WTC11 (cell line): ENCODE measurements at regions not wholly inside any gene's neighbourhood (a gene's known extent, or its start where the extent isn't known, plus 50 kb on each side); places are given as distances from the start of the nearest gene placed in this dataset.

ENCODE experiments used
- ESRRA ChIP-seq: sonication (generic); formaldehyde crosslinking; IDR thresholded peaks from 2 replicates; pipeline ENCODE4 v1.8.1; 2022; ENCODE audit warnings: mild to moderate bottlenecking, missing genetic modification reagents, borderline replicate concordance
- FOXJ3 ChIP-seq: sonication (generic); formaldehyde crosslinking; IDR thresholded peaks from 2 replicates; pipeline ENCODE4 v1.9.0; 2021; ENCODE audit warnings: missing genetic modification reagents, mild to moderate bottlenecking, borderline replicate concordance
- FOXK1 ChIP-seq: sonication (generic); formaldehyde crosslinking; IDR thresholded peaks from 2 replicates; pipeline ENCODE4 v1.8.0; 2022; ENCODE audit warnings: mild to moderate bottlenecking, moderate library complexity, missing genetic modification reagents
- IRF2 ChIP-seq: sonication (generic); formaldehyde crosslinking; IDR thresholded peaks from 2 replicates; pipeline ENCODE4 v1.8.0; 2022; ENCODE audit warnings: low read depth, missing genetic modification reagents, borderline replicate concordance
- JUN ChIP-seq: sonication (generic); formaldehyde crosslinking; IDR thresholded peaks from 2 replicates; pipeline ENCODE4 v1.8.0; 2023; ENCODE audit warnings: mild to moderate bottlenecking, missing genetic modification reagents
- SMAD4 ChIP-seq: sonication (generic); formaldehyde crosslinking; IDR thresholded peaks from 2 replicates; pipeline ENCODE4 v1.8.0; 2022; ENCODE audit warnings: mild to moderate bottlenecking, missing genetic modification reagents
- TF ChIP-seq, protein P1 (sequence below): fragments of 200-600 bp; IDR thresholded peaks from 2 replicates; pipeline ENCODE4 v1.8.0; 2022; ENCODE audit warnings: antibody characterized with exemption
- TF ChIP-seq, protein P2 (sequence below): fragments of 250-450 bp; sonication (Bioruptor Pico); IDR thresholded peaks from 2 replicates; pipeline ENCODE4 v1.9.0; 2021; ENCODE audit warnings: mild to moderate bottlenecking
- TF ChIP-seq, protein P3 (sequence below): sonication (generic); formaldehyde crosslinking; IDR thresholded peaks from 2 replicates; pipeline ENCODE4 v1.8.1; 2023; ENCODE audit warnings: mild to moderate bottlenecking, missing genetic modification reagents, moderate library complexity

DNA sequence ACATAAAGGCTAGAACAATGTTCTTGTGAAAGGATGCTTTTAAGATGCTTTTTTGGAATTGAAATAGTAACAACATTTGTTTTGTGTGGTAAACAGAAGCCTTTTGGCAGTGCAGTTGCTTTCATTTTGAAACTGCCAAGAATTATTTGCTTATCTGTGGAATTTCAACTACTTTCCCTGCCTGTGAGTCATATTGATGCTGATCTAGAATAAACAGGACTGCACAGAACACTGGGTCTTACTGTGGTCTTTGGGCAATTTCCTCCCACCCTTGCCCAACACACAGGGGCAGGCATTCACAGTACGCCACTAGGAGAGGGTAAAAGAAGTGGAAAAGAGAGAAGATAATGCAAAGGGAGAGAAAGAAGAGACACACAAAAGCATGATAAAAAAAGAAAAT is 483.7 kb downstream of the ELAVL2 start:
- TF ChIP-seq, protein P1, sequence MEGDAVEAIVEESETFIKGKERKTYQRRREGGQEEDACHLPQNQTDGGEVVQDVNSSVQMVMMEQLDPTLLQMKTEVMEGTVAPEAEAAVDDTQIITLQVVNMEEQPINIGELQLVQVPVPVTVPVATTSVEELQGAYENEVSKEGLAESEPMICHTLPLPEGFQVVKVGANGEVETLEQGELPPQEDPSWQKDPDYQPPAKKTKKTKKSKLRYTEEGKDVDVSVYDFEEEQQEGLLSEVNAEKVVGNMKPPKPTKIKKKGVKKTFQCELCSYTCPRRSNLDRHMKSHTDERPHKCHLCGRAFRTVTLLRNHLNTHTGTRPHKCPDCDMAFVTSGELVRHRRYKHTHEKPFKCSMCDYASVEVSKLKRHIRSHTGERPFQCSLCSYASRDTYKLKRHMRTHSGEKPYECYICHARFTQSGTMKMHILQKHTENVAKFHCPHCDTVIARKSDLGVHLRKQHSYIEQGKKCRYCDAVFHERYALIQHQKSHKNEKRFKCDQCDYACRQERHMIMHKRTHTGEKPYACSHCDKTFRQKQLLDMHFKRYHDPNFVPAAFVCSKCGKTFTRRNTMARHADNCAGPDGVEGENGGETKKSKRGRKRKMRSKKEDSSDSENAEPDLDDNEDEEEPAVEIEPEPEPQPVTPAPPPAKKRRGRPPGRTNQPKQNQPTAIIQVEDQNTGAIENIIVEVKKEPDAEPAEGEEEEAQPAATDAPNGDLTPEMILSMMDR: no peak
- TF ChIP-seq IRF2 (CRISPR knock-in tag): no peak
- TF ChIP-seq JUN (CRISPR knock-in tag): no peak
- TF ChIP-seq, protein P2, sequence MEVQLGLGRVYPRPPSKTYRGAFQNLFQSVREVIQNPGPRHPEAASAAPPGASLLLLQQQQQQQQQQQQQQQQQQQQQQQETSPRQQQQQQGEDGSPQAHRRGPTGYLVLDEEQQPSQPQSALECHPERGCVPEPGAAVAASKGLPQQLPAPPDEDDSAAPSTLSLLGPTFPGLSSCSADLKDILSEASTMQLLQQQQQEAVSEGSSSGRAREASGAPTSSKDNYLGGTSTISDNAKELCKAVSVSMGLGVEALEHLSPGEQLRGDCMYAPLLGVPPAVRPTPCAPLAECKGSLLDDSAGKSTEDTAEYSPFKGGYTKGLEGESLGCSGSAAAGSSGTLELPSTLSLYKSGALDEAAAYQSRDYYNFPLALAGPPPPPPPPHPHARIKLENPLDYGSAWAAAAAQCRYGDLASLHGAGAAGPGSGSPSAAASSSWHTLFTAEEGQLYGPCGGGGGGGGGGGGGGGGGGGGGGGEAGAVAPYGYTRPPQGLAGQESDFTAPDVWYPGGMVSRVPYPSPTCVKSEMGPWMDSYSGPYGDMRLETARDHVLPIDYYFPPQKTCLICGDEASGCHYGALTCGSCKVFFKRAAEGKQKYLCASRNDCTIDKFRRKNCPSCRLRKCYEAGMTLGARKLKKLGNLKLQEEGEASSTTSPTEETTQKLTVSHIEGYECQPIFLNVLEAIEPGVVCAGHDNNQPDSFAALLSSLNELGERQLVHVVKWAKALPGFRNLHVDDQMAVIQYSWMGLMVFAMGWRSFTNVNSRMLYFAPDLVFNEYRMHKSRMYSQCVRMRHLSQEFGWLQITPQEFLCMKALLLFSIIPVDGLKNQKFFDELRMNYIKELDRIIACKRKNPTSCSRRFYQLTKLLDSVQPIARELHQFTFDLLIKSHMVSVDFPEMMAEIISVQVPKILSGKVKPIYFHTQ (CRISPR knock-in tag): no peak
- no peak for TF ChIP-seq FOXJ3 (CRISPR knock-in tag)
- no peak for TF ChIP-seq FOXK1 (CRISPR knock-in tag)
- TF ChIP-seq, protein P3, sequence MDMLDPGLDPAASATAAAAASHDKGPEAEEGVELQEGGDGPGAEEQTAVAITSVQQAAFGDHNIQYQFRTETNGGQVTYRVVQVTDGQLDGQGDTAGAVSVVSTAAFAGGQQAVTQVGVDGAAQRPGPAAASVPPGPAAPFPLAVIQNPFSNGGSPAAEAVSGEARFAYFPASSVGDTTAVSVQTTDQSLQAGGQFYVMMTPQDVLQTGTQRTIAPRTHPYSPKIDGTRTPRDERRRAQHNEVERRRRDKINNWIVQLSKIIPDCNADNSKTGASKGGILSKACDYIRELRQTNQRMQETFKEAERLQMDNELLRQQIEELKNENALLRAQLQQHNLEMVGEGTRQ (CRISPR knock-in tag): no peak
- TF ChIP-seq SMAD4 (CRISPR knock-in tag): no peak
- TF ChIP-seq ESRRA (CRISPR knock-in tag): no peak
